Fibroblast of skin of left biceps (primary cell): ENCODE measurements at regions not wholly inside any gene's neighbourhood (a gene's known extent, or its start where the extent isn't known, plus 50 kb on each side); places are given as distances from the start of the nearest gene placed in this dataset.

Experiments used
- DNase-seq, 2 experiments: peaks; one replicate each; pipeline ENCODE4 v3.0.0-alpha.2; 2013; ENCODE audit warnings: low read depth in 2 of 2

DNA sequence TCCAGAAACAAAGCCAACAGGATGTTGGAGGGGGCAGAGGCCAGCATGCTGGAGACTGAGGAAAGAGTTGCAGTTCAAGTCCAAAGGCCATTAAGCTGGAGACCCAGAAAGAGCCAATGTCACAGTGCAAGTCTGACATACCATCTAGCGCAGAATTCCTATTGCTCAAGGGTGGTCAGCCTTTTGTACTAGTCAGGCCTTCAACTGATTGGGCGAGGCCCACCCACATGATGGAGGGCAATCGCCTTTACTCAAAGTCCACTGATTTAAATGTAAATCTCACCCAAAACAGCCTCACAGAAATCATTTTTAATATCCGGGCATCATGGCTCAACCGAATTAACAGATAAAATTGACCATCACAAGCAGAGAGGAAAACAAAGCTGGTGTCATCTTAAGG, 113.9 kb downstream of the RCN1 start:
- DNase-seq = no peak

DNA sequence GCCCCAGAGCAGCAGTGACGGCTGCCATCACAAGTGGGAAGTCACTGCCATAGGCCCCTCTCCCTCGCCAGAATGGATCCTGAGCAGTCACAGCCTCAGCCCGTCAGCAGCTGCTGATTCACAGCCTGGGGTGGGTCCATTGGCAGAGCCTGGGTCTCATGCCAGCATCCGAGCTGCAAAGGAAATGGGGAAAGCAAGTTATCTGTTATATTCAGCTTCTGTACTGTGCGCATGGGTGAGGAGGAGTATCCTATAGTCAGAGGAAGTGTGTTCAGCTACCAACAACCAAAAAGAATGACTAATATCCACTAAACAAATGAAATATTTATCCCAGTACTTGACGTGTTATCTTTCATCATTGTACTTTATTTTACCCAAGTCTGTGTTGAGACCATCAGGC, 119.7 kb downstream of the RCN1 start:
- DNase-seq = peak; percentile 24 to 26

DNA sequence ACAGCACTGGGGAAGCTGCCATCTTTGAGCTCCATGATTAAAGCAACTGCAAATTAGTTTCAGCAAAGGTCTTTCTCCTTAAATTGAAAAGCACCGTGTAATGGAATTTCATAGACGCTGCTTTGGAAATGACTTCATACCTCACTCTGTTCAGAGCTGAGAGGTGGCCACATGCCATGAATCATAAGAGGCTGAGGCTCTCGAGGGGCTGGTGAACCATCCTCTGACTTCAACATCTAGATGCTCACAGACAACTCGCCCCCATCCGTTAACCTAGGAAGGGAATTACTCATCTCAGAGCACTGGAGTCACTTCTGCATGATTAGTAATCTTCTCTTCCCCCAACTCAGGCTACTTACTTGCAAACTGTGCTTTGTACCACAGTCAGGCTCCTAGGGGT, 122.3 kb downstream of the RCN1 start:
- peak; percentile 84 to 88 for DNase-seq

DNA sequence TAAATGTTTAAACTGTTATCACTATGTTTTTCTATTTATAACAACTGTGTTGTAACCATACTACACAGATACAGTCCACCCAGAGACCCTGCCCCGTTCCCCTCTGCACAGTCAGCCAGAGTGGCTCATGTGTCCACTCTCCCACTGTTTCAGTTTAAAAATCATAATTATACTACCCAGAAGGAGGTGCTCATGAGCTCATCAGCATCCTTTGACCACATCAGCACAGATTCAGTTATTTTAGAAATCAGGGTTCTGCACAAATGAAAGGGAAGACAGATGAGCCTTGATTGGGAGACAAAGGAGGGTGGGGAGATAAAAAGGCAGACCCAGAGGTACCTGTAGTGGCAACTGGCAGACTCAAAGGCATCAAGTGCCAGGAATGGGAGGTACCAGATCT, 124.3 kb downstream of the RCN1 start:
- no peak for DNase-seq

DNA sequence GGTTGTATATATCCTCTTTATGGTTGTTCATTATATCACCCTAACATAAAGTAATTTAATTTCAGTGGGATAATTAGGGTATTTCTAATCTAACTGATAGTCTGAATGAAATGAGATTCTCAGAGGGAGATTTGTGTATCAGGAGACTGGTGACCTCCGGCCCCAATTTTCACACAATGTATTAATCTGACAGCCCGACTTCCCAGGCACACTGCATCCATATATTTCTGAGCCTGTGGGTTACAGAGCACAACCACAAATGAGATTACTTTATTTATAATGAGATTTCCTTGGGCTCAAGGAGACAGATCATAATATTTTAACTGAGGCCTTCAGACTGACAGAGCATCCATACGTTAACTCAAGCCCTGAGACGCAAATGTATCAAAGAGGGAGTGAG, 125.9 kb downstream of the RCN1 start:
- DNase-seq = no peak

DNA sequence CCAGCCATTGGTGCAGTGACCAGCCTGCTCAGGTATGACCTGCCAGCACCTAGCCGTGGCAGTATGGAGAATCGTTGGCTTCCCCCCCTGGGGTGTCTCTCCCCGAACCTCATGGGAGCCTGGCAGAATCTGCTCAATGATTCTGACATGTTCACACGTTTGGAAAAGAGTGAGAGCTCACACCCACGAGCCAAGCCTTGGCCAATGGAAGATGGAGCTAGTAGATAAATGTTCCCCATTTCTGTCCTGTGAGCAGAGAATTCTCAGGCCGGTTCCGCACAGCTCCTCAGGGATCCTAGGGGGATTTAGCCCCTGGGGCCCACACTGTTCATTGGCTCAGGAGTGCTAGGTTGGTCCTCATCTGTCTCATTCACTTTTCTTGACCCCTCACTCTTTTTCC, 128.4 kb downstream of the RCN1 start:
- no peak for DNase-seq

DNA sequence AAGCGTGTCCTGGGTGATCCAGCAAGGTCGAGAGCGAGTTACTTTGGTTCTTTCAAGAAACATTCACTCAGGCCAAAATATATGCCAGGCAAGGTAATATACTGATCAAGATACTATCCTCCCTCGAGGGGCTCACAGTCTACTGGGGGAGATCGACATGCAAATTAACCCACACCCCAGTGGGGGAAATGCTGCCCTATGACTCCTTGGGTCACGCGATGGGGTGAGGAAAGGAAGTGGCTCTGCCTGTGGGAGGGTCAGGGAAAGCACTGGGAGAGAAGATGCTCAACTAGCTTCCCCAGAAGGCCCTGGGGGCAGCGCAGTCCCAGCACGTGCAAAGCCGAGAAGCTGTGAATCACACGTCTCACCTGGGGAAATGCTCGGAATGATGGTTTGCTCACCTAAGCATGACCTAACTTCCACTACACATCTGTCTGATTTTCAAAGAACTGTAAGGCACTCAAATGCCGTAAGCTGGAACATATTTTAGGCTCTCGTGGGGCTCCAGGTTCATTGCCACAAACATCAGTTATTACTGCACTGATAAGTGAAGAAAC, 130.7 kb downstream of the RCN1 start:
- DNase-seq = no peak

DNA sequence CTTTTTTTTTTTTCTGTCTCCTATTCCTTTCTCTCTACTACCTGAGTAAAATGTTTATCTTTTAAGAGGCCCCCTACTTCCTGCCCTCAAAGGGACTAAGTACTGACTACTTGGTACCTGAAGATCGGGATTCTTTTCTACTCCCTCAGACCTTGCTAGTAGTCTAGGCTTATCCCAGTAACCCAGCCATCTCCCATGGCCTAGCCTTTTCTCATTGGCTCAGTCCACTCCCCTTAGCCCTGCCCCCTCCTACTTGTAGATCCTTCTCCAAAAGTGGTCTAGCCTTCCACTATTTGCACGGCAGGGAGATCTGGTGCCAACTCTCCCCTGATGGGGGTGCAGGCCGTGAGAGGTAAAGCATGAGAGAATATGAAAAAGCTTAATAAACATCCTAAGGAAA, 133.7 kb downstream of the RCN1 start:
- DNase-seq = no peak

DNA sequence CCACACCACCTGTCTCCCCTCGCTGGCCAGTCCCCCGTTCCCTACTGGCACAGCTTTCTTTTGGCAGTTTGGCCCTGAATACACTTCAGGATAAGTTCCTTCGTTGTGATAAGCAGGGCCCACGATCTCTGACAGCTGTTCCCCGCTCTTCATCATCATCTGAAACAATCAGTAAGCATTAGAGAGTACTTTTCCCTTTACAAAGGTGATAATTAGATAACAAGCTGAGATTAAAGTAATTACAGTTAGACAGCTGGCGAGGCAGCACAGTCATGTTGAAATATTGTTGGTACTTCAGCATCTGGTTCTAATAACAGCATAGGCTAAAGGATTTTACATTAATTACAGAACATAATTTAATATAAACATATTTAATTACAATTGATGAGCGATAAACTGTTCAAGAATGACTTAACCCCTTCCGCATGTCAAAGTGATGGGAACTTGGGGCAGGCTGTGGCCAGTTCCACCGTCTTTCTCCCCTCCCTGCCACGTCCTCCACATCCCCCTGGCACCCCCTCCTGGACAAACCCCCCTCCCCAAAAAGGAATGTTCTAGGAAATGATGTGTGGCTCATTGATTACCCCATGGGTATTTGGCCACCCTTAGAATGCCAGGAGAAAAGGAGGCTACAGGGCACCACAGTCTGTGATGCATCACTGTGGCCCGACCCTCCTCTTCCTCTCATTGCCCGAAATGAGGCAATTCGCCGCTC, 134.9 kb downstream of the RCN1 start:
- DNase-seq = no peak

DNA sequence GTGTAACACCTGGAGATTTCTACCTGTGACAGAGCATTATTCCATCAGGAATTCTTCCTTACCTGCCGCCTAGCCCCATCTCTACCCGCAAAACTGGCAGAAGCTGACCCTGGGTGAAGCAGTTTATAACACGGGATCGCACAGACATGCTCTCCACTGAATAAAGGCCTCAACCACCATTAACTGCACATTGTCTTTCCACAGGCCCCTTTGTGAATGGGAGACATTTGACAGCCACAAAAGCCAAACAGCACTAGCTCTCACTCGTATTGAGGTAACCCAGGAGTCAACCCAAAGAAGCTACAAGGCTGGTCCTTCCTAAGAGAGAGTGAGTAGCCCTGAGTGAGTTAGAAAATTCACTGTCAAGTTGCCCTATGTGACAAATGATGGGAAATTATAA, 135.6 kb downstream of the RCN1 start:
- no peak for DNase-seq

DNA sequence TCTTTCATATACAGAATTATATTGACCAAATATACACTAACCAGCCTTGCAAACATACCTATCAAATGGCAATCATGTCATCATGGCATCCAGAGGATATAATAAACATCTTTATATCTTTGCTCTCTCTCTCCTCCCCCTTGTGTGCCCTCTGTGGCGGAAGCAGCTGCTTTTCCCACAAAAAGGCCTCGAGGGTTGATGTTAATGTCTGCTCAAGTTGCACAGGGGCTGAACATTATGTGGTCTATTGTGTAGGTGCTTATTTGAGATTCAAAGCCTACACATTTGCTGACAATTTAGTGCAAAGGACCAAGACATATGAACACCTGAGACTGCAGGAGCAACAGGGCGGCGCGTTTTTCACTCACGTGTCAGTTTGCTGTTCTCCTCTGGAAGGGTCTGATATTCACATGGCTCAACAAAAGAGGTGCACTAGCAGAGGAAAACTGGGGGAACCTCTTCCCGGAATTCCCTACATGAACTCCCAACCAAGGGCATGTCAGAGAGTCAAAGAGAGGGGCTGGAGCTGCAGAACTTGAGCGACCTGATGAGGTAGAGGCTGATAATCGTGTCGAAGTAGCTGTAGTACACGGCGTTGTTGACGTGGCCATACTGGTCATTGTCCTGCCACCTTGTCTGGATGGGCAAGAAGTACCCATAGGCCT, 138.8 kb downstream of the RCN1 start:
- DNase-seq = no peak

DNA sequence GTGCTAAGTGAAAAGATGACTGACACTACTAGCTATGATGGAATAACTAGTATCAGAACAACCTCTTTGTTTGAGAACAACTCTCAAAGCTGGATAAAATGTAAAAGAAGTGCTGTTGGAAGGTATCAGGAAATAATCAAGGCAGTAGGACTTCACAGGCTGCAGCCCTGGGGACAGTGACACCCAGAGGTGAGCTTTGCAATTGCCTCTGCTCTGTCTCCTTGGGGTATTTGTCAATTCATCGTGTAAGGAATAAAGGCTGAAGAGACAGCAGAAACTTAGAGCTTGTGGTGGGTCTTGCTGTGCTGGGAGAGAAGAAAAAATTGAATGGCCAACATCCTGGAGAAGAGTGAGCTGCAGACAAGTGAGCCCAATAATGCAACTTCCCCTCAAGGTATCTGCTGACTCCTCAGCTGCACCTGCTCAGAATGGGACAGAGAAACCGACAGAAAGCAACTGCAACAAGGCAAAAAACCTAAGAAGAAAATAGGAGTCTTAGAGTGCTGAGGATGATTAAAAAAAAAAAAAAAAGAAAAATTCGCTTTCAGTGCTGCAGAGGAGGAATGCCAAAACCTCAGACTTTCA, 141.1 kb downstream of the RCN1 start:
- no peak for DNase-seq

DNA sequence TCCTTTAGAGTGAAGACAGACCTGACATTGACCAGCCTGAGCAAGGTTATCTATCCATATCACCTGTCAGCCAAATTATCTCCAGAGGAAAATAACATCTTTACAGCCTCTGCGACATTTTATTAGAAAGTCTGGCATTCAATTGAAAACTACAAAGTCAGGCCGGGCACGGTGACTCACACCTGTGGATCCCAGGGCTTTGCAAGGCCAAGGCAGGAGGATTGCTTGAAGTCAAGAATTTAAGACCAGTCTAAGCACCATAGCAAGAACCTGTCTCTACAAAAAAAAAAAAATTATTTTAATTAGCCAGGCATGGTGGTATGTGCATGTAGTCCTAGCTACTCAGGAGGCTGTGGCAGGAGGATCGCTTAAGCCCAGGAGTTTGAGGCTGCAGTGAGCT, 141.6 kb downstream of the RCN1 start:
- no peak for DNase-seq

DNA sequence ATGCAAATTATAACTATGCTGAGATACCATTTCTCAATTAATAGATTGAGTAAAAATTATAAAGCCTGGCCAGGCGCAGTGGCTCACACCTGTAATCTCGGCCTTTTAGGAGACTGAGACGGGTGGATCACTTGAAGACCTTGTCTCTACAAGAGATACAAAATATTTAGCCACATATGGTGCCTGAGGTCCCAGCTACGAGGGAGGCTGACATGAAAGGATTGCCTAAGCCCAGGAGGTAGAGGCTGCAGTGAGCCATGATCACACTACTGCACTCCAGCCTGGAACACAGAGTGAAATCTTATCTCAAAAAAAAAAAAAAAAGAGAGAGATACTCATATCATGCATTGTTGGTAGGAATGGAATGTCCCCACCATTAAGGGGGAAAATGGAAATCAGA, 142.4 kb downstream of the RCN1 start:
- no peak for DNase-seq

DNA sequence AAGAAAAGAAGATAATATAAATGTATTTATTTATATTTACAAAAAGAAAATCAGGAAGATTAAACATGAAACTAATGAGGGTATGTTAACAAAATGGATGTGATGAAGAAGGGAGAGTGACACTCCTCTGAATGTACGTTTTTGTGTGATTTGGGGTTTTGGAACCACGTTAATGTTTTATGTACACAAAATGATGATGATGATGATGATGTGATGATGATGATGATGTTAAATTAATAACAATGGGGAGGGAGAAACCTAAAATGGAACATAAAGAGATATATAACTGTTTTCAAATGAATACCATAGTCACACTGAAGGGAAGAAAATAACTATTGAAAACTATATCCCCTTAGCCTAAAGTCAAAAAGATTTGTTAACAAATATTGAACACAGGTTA, 143.1 kb downstream of the RCN1 start:
- no peak for DNase-seq

DNA sequence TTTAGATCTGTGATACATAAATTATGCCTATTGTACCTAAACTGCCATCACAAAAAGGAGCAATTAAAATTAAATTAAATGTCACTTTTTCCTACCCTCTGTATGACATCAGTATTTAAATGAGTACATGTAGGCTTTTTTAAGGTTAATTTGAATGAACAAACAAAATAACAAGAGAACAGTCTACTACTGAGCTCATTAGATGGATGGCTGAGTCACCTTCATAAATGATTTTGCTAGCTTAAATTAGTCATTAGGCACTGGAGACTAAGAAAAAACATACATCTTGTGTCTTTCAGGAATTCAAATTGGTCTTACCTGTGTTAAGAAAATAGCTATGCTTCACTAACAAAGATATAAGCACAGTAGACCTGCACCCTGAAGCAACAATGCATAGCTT, 153.6 kb downstream of the RCN1 start:
- no peak for DNase-seq

DNA sequence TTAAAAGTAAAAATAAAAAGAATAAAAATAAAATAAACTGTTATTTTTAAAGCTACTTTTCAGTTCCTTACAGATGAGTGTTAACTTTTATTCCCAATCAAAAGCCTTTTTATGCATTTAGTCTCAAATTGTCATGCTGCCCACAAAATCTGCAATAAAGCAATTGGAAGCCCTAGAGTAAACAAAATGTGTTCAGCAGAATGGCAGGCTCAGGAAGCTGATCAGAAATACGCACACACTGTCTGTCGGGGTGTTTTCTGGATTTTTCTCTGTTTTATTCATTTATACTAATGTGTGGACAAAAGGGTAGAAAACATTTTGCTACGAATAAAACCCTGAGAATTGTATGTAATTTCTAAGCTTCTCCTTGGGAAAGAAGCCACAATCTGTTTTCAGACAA, 162.8 kb downstream of the RCN1 start:
- no peak for DNase-seq

DNA sequence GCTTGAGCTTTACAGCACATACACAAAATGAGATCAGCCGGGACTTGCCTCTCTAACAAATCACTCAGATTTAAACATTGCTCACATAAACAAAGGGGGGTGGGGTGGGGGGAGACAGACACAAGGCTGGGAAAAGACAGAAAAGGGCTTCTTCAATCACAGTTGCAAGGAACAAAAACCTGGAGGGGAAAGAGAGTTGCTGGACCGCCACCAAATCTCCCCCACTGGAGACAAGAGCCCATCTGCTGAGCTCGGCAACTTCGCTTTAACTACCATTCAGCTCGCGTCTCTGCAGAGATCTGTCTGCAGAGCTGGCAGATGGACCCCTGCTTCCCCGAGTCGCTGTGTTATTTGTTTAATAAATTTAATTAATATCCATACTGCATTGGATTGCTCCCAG, 165.0 kb downstream of the RCN1 start:
- no peak for DNase-seq

DNA sequence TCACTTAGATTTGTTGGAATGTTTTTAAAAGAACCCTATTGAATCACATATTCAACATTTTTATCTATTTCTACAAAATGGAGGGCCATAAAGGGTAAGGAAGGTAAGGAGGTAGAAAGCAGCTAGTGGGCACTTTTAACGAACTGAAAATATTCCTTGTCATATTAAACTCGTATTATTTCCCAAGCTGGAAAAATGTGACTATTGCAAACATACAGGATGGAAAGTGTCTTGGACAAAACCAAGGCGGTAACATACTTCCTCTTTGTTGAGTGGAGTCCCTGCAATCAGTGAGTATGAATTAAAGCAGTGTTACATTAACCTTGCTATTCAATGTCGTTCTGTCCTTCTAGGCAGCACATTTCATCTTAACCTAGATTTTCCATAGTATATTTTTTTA, 165.6 kb downstream of the RCN1 start:
- no peak for DNase-seq

DNA sequence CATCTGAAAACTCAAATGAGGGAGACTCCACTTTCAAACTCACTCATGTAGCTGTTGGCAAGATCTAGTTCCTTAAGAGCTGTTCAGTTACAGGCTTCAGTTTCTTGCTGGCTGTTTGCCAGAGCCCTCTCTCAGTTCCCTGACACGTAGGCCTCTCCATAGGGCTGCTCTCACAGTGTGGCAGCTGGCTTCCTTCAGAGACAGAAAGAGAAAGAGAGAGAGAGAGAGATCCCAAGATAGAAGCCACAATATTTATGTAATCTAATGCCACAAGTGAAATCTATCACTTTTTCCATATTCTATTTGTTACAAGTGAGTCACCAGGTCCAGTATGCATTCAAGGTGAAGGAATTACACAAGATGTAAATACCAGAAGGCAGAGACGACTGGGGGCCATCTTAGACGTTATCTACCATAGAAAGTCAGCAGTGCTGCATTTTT, 168.8 kb downstream of the RCN1 start:
- DNase-seq = peak; percentile 39 to 45

DNA sequence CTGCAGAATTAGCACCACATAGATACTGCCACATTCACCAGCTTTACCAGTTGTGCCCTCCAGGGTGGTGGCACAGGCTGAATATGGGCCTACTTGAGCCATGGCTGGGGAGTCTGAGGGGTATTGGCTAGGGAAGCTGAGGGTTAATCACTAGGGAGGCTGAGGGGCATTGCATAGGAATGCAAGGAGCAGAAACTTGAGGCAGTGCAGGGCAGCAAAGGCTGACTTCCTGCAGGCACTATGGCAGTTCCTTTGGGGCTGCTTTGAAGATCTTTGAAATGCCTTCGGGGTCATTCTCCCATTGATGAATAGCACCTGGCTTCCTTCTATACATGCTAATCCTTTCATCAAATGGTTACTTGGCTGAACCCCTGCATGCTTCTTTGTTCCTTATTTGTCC, 171.5 kb downstream of the RCN1 start:
- DNase-seq = no peak

DNA sequence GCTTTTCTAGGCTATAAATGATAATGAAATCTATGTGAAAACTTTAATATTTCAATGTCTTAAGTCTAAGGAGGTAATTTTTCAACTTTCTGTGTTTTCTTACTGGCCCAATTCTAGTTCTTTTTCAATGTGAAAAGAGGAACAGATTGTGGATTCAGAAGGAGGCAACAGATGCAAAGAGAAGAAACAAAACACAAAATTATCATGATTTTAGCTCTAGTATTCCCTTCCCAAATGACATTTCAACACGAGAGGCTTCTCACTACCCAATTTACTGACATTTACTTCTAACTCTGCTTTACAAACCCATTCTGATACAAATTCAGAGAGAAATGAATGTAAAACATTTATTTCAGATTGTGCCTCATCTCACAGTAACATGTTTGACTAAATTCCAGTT, 169.4 kb downstream of the WT1 start:
- DNase-seq = no peak

DNA sequence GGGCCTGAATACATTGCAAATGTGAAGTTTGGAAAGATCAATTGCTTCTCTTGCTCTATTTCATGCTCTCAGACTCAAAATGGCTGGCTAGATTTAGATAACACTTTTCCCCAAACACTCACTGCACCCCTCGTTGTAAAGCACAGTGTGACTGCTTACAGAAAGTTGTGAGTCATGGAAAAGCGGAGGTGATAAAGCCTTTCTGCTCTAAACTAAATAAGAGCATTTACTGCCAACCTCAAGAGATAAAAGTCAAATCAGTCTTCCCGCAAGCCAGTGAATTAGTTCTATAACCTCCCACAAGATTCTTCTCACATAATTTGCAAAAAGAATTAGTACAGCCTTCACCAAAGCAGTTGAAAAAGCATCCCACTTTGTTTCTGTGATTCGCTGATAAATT, 168.7 kb downstream of the WT1 start:
- DNase-seq = no peak
